Neural cell (in vitro differentiated cells): ENCODE measurements at regions not wholly inside any gene's neighbourhood (a gene's known extent, or its start where the extent isn't known, plus 50 kb on each side); places are given as distances from the start of the nearest gene placed in this dataset.

Experiments
- H2AFZ ChIP-seq: fragments of 200-600, 300-800 bp; sonication (generic), shearing (Covaris generic); 2 replicates; pipeline ENCODE4 v1.6.0; 2014; ENCODE audit warnings: low read depth, mild to moderate bottlenecking, antibody characterized with exemption, low read length, moderate library complexity
- H3F3A ChIP-seq: fragments of 200-600 bp; shearing (Covaris generic); 2 replicates; pipeline ENCODE4 v1.6.1; 2016; ENCODE audit warnings: mild to moderate bottlenecking, moderate library complexity, mixed read lengths, antibody characterized with exemption, low read length; ENCODE audit not compliant: insufficient read depth, poor library complexity, severe bottlenecking
- H3K27ac ChIP-seq: fragments of 200-600, 300-800 bp; sonication (generic), shearing (Covaris generic); 2 replicates; pipeline ENCODE4 v1.5.1; 2014; ENCODE audit warnings: mild to moderate bottlenecking, low read length, moderate library complexity
- H3K27me3 ChIP-seq: fragments of 300-800, 200-600 bp; sonication (generic), shearing (Covaris generic); 2 replicates; pipeline ENCODE4 v1.6.0; 2014; ENCODE audit warnings: mild to moderate bottlenecking, low read depth, low read length, moderate library complexity; ENCODE audit not compliant: insufficient read depth
- H3K36me3 ChIP-seq: fragments of 300-800, 200-600 bp; sonication (generic), shearing (Covaris generic); 2 replicates; pipeline ENCODE4 v1.5.1; 2014; ENCODE audit warnings: mild to moderate bottlenecking, antibody characterized with exemption, low read length, moderate library complexity; ENCODE audit not compliant: insufficient read depth
- H3K4me2 ChIP-seq: fragments of 300-800, 200-600 bp; sonication (generic), shearing (Covaris generic); 2 replicates; pipeline ENCODE4 v1.6.0; 2014; ENCODE audit warnings: mild to moderate bottlenecking, low read length
- H3K4me3 ChIP-seq: fragments of 300-800, 200-600 bp; sonication (generic), shearing (Covaris generic); 2 replicates; pipeline ENCODE4 v1.5.1; 2014; ENCODE audit warnings: mild to moderate bottlenecking, low read length, moderate library complexity
- H3K79me2 ChIP-seq: fragments of 200-600 bp; shearing (Covaris generic); replicated peaks from 2 replicates; pipeline ENCODE4 v1.6.0; 2014; ENCODE audit warnings: mild to moderate bottlenecking, low read length, moderate library complexity; ENCODE audit not compliant: insufficient read depth
- H3K9ac ChIP-seq: fragments of 300-800, 200-600 bp; sonication (generic), shearing (Covaris generic); 2 replicates; pipeline ENCODE4 v1.6.1; 2016; ENCODE audit warnings: mild to moderate bottlenecking, low read length, mixed read lengths
- H3K9me2 ChIP-seq: fragments of 200-600 bp; shearing (Covaris generic); 2 replicates; pipeline ENCODE4 v1.6.1; 2016; ENCODE audit warnings: mild to moderate bottlenecking, low read length, mixed read lengths; ENCODE audit not compliant: insufficient read depth
- H3K9me3 ChIP-seq: fragments of 200-600, 300-800 bp; sonication (generic), shearing (Covaris generic); 2 replicates; pipeline ENCODE4 v1.6.1; 2016; ENCODE audit warnings: mild to moderate bottlenecking, mixed run types, low read length, moderate library complexity, mixed read lengths
- H4K20me1 ChIP-seq: fragments of 200-600 bp; shearing (Covaris generic); 2 replicates; pipeline ENCODE4 v1.6.1; 2016; ENCODE audit warnings: mild to moderate bottlenecking, mixed run types; ENCODE audit not compliant: insufficient read depth
- EP300 ChIP-seq: fragments of 450-650 bp; conservative IDR thresholded peaks from 2 replicates; pipeline ENCODE4 v1.6.1; 2014; ENCODE audit warnings: antibody characterized with exemption, mild to moderate bottlenecking, moderate library complexity; ENCODE audit not compliant: poor library complexity, severe bottlenecking
- EZH2 ChIP-seq: fragments of 200-600, 300-800 bp; shearing (Covaris generic), sonication (generic); IDR thresholded peaks from 2 replicates; pipeline ENCODE4 v1.6.1; 2014; ENCODE audit warnings: antibody characterized with exemption, low read length, borderline replicate concordance, mild to moderate bottlenecking; ENCODE audit not compliant: insufficient read depth, poor library complexity, severe bottlenecking
- MXI1 ChIP-seq: fragments of 450-650 bp; conservative IDR thresholded peaks from 2 replicates; pipeline ENCODE4 v1.6.1; 2014; ENCODE audit warnings: antibody characterized with exemption, mild to moderate bottlenecking; ENCODE audit not compliant: poor library complexity, severe bottlenecking
- POLR2AphosphoS5 ChIP-seq: IDR thresholded peaks from 2 replicates; pipeline ENCODE4 v1.6.1; 2012
- RAD21 ChIP-seq: fragments of 450-650 bp; conservative IDR thresholded peaks from 2 replicates; pipeline ENCODE4 v1.6.1; 2014; ENCODE audit warnings: antibody characterized with exemption, mild to moderate bottlenecking, moderate library complexity
- SMC3 ChIP-seq: fragments of 450-650 bp; conservative IDR thresholded peaks from 2 replicates; pipeline ENCODE4 v1.6.1; 2014; ENCODE audit warnings: antibody characterized with exemption, mild to moderate bottlenecking, moderate library complexity; ENCODE audit not compliant: poor library complexity
- TAF1 ChIP-seq: IDR thresholded peaks from 2 replicates; pipeline ENCODE4 v1.6.1; 2012; ENCODE audit warnings: low read depth
- TF ChIP-seq, protein P1 (sequence below): fragments of 450-650 bp; IDR thresholded peaks from 2 replicates; pipeline ENCODE4 v1.5.1; 2014; ENCODE audit warnings: antibody characterized with exemption, mild to moderate bottlenecking, moderate library complexity; ENCODE audit not compliant: poor library complexity, severe bottlenecking
- TF ChIP-seq, protein P2 (sequence below): IDR thresholded peaks from 2 replicates; pipeline ENCODE4 v1.6.1; 2012; ENCODE audit warnings: borderline replicate concordance

DNA sequence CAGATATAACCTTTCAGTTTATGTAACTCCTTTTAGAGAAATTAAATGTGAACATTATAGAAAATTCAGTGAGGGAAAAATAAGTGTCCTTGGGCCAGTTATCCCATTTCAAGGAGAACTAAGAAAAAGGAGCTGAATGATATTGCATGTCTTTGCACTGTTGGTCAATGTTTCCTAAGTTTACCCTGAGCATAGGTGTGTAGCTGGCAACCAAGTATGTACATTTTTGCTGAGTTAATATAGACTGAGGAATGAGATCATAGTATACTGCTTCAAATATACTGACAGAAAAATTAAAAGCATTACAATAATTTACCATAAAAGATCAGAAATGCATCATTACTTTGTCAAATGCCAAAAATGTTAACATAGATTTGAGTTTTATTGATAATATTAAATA is 2128.7 kb upstream of the C9orf72 start:
- H3F3A ChIP-seq = no peaks in the 10 kb centered on the region
- no peak overlapping the region for H3K4me3 ChIP-seq
- no peaks in the 10 kb centered on the region for H3K79me2 ChIP-seq
- no peak overlapping the region for H3K4me2 ChIP-seq
- H3K9ac ChIP-seq = no peak overlapping the region
- no peaks in the 10 kb centered on the region for H3K27me3 ChIP-seq
- H4K20me1 ChIP-seq = no peaks in the 10 kb centered on the region
- H3K9me3 ChIP-seq = no peaks in the 10 kb centered on the region
- TF ChIP-seq RAD21 = no peak
- TF ChIP-seq, protein P1, sequence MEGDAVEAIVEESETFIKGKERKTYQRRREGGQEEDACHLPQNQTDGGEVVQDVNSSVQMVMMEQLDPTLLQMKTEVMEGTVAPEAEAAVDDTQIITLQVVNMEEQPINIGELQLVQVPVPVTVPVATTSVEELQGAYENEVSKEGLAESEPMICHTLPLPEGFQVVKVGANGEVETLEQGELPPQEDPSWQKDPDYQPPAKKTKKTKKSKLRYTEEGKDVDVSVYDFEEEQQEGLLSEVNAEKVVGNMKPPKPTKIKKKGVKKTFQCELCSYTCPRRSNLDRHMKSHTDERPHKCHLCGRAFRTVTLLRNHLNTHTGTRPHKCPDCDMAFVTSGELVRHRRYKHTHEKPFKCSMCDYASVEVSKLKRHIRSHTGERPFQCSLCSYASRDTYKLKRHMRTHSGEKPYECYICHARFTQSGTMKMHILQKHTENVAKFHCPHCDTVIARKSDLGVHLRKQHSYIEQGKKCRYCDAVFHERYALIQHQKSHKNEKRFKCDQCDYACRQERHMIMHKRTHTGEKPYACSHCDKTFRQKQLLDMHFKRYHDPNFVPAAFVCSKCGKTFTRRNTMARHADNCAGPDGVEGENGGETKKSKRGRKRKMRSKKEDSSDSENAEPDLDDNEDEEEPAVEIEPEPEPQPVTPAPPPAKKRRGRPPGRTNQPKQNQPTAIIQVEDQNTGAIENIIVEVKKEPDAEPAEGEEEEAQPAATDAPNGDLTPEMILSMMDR = no peak
- no peak for TF ChIP-seq EP300
- TF ChIP-seq SMC3 = no peak
- no peak for TF ChIP-seq TAF1
- TF ChIP-seq MXI1 = no peak
- TF ChIP-seq EZH2 = no peak
- no peak for TF ChIP-seq POLR2AphosphoS5
- TF ChIP-seq, protein P2, sequence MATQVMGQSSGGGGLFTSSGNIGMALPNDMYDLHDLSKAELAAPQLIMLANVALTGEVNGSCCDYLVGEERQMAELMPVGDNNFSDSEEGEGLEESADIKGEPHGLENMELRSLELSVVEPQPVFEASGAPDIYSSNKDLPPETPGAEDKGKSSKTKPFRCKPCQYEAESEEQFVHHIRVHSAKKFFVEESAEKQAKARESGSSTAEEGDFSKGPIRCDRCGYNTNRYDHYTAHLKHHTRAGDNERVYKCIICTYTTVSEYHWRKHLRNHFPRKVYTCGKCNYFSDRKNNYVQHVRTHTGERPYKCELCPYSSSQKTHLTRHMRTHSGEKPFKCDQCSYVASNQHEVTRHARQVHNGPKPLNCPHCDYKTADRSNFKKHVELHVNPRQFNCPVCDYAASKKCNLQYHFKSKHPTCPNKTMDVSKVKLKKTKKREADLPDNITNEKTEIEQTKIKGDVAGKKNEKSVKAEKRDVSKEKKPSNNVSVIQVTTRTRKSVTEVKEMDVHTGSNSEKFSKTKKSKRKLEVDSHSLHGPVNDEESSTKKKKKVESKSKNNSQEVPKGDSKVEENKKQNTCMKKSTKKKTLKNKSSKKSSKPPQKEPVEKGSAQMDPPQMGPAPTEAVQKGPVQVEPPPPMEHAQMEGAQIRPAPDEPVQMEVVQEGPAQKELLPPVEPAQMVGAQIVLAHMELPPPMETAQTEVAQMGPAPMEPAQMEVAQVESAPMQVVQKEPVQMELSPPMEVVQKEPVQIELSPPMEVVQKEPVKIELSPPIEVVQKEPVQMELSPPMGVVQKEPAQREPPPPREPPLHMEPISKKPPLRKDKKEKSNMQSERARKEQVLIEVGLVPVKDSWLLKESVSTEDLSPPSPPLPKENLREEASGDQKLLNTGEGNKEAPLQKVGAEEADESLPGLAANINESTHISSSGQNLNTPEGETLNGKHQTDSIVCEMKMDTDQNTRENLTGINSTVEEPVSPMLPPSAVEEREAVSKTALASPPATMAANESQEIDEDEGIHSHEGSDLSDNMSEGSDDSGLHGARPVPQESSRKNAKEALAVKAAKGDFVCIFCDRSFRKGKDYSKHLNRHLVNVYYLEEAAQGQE = no peak
- no peak overlapping the region for H3K27ac ChIP-seq
- no peak overlapping the region for H2AFZ ChIP-seq
- H3K36me3 ChIP-seq = no peaks in the 10 kb centered on the region
- no peaks in the 10 kb centered on the region for H3K9me2 ChIP-seq

DNA sequence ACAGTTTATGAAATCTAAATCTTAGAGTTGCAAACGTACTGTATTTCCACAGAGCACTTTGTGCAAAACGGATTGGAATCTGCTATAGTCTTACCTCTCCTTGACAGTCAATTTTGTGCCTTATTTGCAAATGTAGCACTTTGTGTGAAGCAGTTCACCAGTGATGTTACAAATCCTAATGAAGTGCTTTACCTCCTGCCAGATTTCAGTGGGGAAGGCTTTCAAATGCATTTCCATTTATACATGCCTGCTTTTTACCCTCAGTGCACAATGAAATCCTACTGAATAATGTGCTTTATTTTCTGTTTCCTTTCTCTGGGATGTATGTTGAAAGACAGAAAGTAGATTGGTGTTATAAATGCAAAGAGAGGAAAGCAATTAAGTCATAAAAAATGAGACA is 2141.6 kb upstream of the C9orf72 start:
- Histone ChIP-seq H3K27me3 (no peaks in the 10 kb centered on the region), H3K36me3 (no peaks in the 10 kb centered on the region), H3K79me2 (no peaks in the 10 kb centered on the region), H3K4me2 (no peak overlapping the region), H2AFZ (no peak overlapping the region), H3K27ac (no peak overlapping the region), H3K9ac (no peak overlapping the region), H3K9me2 (no peaks in the 10 kb centered on the region), H3K4me3 (no peak overlapping the region), H3F3A (no peaks in the 10 kb centered on the region), H4K20me1 (no peaks in the 10 kb centered on the region), H3K9me3 (no peaks in the 10 kb centered on the region)
- TF ChIP-seq EZH2 (no peak), RAD21 (no peak), TAF1 (no peak)
- TF ChIP-seq, protein P1 = no peak
